A673 (cell line): ENCODE measurements at regions not wholly inside any gene's neighbourhood (a gene's known extent, or its start where the extent isn't known, plus 50 kb on each side); places are given as distances from the start of the nearest gene placed in this dataset.

ENCODE experiments used
- BruUV-seq: library from RNA; stranded (reverse); fragments of 400-500 nt; replicated peaks from 2 replicates; lab custom pipeline; 2021; lab: Mats Ljungman, UMichigan
- CTCF ChIA-PET: fragments of 300-600 bp; sonication (Branson Sonifier 250); formaldehyde crosslinking; loops from one replicate; lab custom pipeline; 2022; ENCODE audit warnings: antibody characterized with exemption; lab: Charles Lee
- POLR2A ChIA-PET: fragments of 300-600 bp; sonication (Branson Sonifier 250); formaldehyde crosslinking; loops from one replicate; lab custom pipeline; 2022; ENCODE audit warnings: antibody characterized with exemption; ENCODE audit not compliant: low non-redundant PET; lab: Charles Lee
- DNase-seq: peaks from one replicate; pipeline ENCODE4 v3.0.0-alpha.2; 2015; ENCODE audit warnings: low spot score
- H3K27ac ChIP-seq: fragments of 200-600 bp; sonication (generic); 2 replicates; pipeline ENCODE4 v1.5.1; 2016; ENCODE audit warnings: mixed run types, low read depth, mild to moderate bottlenecking, mixed read lengths, antibody characterized with exemption, low read length; ENCODE audit not compliant: poor library complexity, severe bottlenecking
- H3K27me3 ChIP-seq: fragments of 200-600 bp; sonication (generic); replicated peaks from 2 replicates; pipeline ENCODE4 v1.6.1; 2017; ENCODE audit warnings: mixed run types, low read depth, mild to moderate bottlenecking, mixed read lengths, antibody characterized with exemption, low read length; ENCODE audit not compliant: insufficient read depth, poor library complexity
- H3K36me3 ChIP-seq: fragments of 200-600 bp; sonication (generic); 2 replicates; pipeline ENCODE4 v1.6.1; 2016; ENCODE audit warnings: mixed run types, mild to moderate bottlenecking, mixed read lengths, antibody characterized with exemption, low read length; ENCODE audit not compliant: insufficient read depth, poor library complexity, severe bottlenecking
- H3K4me1 ChIP-seq: fragments of 200-600 bp; sonication (generic); 2 replicates; pipeline ENCODE4 v1.6.1; 2017; ENCODE audit warnings: mixed run types, mild to moderate bottlenecking, mixed read lengths, antibody characterized with exemption, low read length; ENCODE audit not compliant: insufficient read depth, poor library complexity, severe bottlenecking
- H3K4me3 ChIP-seq: fragments of 200-600 bp; sonication (generic); 2 replicates; pipeline ENCODE4 v1.5.1; 2016; ENCODE audit warnings: low read depth, mixed run types, mild to moderate bottlenecking, mixed read lengths, low read length; ENCODE audit not compliant: poor library complexity, severe bottlenecking
- H3K9me3 ChIP-seq: fragments of 200-600 bp; sonication (generic); 2 replicates; pipeline ENCODE4 v1.6.1; 2016; ENCODE audit warnings: mixed run types, low read depth, mild to moderate bottlenecking, mixed read lengths, antibody characterized with exemption, low read length; ENCODE audit not compliant: poor library complexity, severe bottlenecking
- CTCF ChIP-seq: fragments of 300-800, 200-600 bp; sonication (generic); conservative IDR thresholded peaks from 2 replicates; pipeline ENCODE4 v1.5.1; 2017; ENCODE audit warnings: low read depth, mild to moderate bottlenecking, antibody characterized with exemption, low read length, moderate library complexity, mixed read lengths
- EZH2 ChIP-seq: fragments of 200-600 bp; sonication (generic); IDR thresholded peaks from 2 replicates; pipeline ENCODE4 v1.6.1; 2017; ENCODE audit warnings: borderline replicate concordance, low read depth, mild to moderate bottlenecking, mixed read lengths, antibody characterized with exemption, low read length; ENCODE audit not compliant: poor library complexity, severe bottlenecking
- intact Hi-C: fragments of 100-400 bp; cut with micrococcal nuclease; formaldehyde crosslinking; loops from one replicate; pipeline ENCODE4 v1.10.0; 2022; ENCODE audit not compliant: unreplicated experiment

- Histone ChIP-seq H3K27me3 (no peaks in the 10 kb centered on the region), H3K9me3 (no peaks in the 10 kb centered on the region), H3K36me3 (no peaks in the 10 kb centered on the region), H3K4me1 (peaks cover 7% of the 10 kb centered on the region), H3K4me3 (no peak overlapping the region), H3K27ac (no peak overlapping the region)
- POLR2A ChIA-PET = no interaction called here
- intact Hi-C loops = no loop called here
- CTCF ChIA-PET = no interaction called here
- TF ChIP-seq EZH2 = no peak
- TF ChIP-seq CTCF = no peak
- DNase-seq = no peak
- no TSS peak for BruUV-seq
These were observed 212.1 kb upstream of the COPS8 start for GRCh38 chr2:236873636-236874035.

GRCh38 chr2:236874866-236875481 is 210.7 kb upstream of the COPS8 start:
- CTCF ChIA-PET = no interaction called here
- no peak overlapping the region for H3K27ac ChIP-seq
- no peak for DNase-seq
- H3K4me1 ChIP-seq = peaks cover 17% of the 10 kb centered on the region
- no TSS peak for BruUV-seq
- H3K9me3 ChIP-seq = no peaks in the 10 kb centered on the region
- POLR2A ChIA-PET = no interaction called here
- TF ChIP-seq EZH2 (no peak), CTCF (no peak)
- intact Hi-C loops = no loop called here
- no peak overlapping the region for H3K4me3 ChIP-seq
- no peaks in the 10 kb centered on the region for H3K36me3 ChIP-seq
- H3K27me3 ChIP-seq = no peaks in the 10 kb centered on the region

GRCh38 chr2:236875906-236876505 is 209.7 kb upstream of the COPS8 start:
- peaks cover 17% of the 10 kb centered on the region for H3K4me1 ChIP-seq
- no peaks in the 10 kb centered on the region for H3K36me3 ChIP-seq
- DNase-seq = no peak
- no peaks in the 10 kb centered on the region for H3K27me3 ChIP-seq
- no peak for TF ChIP-seq CTCF
- TF ChIP-seq EZH2 = no peak
- BruUV-seq = no TSS peak
- intact Hi-C loops = no loop called here
- POLR2A ChIA-PET = no interaction called here
- CTCF ChIA-PET = no interaction called here
- no peaks in the 10 kb centered on the region for H3K9me3 ChIP-seq
- H3K27ac ChIP-seq = no peak overlapping the region
- H3K4me3 ChIP-seq = no peak overlapping the region
